GM23248 (cell line): ENCODE measurements at regions not wholly inside any gene's neighbourhood (a gene's known extent, or its start where the extent isn't known, plus 50 kb on each side); places are given as distances from the start of the nearest gene placed in this dataset.

Experiments
- DNase-seq: peaks from one replicate; pipeline ENCODE4 v3.0.0-alpha.2; 2015
- H2AFZ ChIP-seq: fragments of 200-600 bp; sonication (generic); 2 replicates; pipeline ENCODE4 v1.6.1; 2016; ENCODE audit warnings: antibody characterized with exemption
- H3F3A ChIP-seq: fragments of 200-600 bp; sonication (generic); 2 replicates; pipeline ENCODE4 v1.6.1; 2016; ENCODE audit warnings: mild to moderate bottlenecking, antibody characterized with exemption, mixed run types; ENCODE audit not compliant: insufficient read depth
- H3K27ac ChIP-seq: fragments of 200-600 bp; sonication (generic); 2 replicates; pipeline ENCODE4 v1.5.1; 2016; ENCODE audit warnings: mild to moderate bottlenecking
- H3K27me3 ChIP-seq: fragments of 200-600 bp; sonication (generic); replicated peaks from 2 replicates; pipeline ENCODE4 v1.6.1; 2016; ENCODE audit warnings: mild to moderate bottlenecking; ENCODE audit not compliant: insufficient read depth
- H3K36me3 ChIP-seq: fragments of 200-600 bp; sonication (generic); 2 replicates; pipeline ENCODE4 v1.6.1; 2016; ENCODE audit warnings: low read depth, mild to moderate bottlenecking
- H3K4me1 ChIP-seq: fragments of 200-600 bp; sonication (generic); 2 replicates; pipeline ENCODE4 v1.6.1; 2016; ENCODE audit warnings: mild to moderate bottlenecking; ENCODE audit not compliant: insufficient read depth
- H3K4me2 ChIP-seq: fragments of 200-600 bp; sonication (generic); one replicate; pipeline ENCODE4 v1.6.1; 2016; ENCODE audit warnings: mild to moderate bottlenecking; ENCODE audit not compliant: unreplicated experiment
- H3K4me3 ChIP-seq: fragments of 200-600 bp; sonication (generic); 2 replicates; pipeline ENCODE4 v1.5.1; 2016; ENCODE audit warnings: mild to moderate bottlenecking
- H3K79me2 ChIP-seq: fragments of 200-600 bp; sonication (generic); 2 replicates; pipeline ENCODE4 v1.6.1; 2016; ENCODE audit warnings: mild to moderate bottlenecking; ENCODE audit not compliant: insufficient read depth
- H3K9ac ChIP-seq: fragments of 200-600 bp; sonication (generic); 2 replicates; pipeline ENCODE4 v1.6.1; 2016; ENCODE audit warnings: mild to moderate bottlenecking
- H3K9me2 ChIP-seq: fragments of 200-600 bp; sonication (generic); 2 replicates; pipeline ENCODE4 v1.6.1; 2016; ENCODE audit warnings: mixed run types, mild to moderate bottlenecking, moderate library complexity; ENCODE audit not compliant: insufficient read depth
- H3K9me3 ChIP-seq: fragments of 200-600 bp; sonication (generic); one replicate; pipeline ENCODE4 v1.6.1; 2017; ENCODE audit warnings: low read depth
- H4K20me1 ChIP-seq: fragments of 200-600 bp; sonication (generic); 2 replicates; pipeline ENCODE4 v1.6.0; 2016; ENCODE audit not compliant: insufficient read depth
- EZH2 ChIP-seq: fragments of 200-600 bp; sonication (generic); IDR thresholded peaks from 2 replicates; pipeline ENCODE4 v1.6.1; 2018; ENCODE audit warnings: antibody characterized with exemption, mild to moderate bottlenecking; ENCODE audit not compliant: insufficient read depth, poor library complexity, severe bottlenecking
- EZH2phosphoT487 ChIP-seq: fragments of 200-600 bp; sonication (generic); IDR thresholded peaks from 2 replicates; pipeline ENCODE4 v1.6.1; 2018; ENCODE audit warnings: antibody characterized with exemption, moderate library complexity, mild to moderate bottlenecking, low read depth; ENCODE audit not compliant: insufficient read depth
- WGBS, 2 experiments: methylation state at CpG; one replicate each; pipeline ENCODE4 v1.1.6; 2015 to 2017; ENCODE audit warnings: low lambda C conversion rate in 2 of 2, low coverage in 1 of 2; ENCODE audit errors: missing lambda C conversion rate in 2 of 2; 5-methylcytosine and 5-hydroxymethylcytosine counted together
- in situ Hi-C: fragments of 300-500 bp; cut with MboI; formaldehyde crosslinking; loops from 2 replicates; pipeline ENCODE4 v1.15.0; 2020

DNA sequence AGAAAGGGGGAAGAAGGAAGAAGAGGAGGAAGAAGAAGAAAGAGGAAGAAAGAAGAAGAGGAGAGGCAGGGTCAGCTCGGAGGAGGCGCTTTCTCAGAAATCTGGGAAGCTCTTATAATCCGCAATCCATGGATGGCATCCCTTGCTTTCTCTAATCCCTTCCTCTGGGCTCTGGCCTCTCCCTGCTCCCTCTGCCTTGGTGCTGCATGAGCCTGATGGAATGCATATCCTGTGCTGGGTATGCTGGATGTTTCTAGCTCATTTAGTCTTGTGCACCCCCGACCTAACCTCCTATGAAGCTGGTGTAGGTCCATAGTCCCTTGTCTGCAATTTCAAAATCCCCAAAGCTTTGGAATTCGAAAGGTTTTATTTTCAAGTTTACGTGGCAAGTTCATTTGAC, 94.2 kb upstream of the MYL2 start:
- H3K9me3 ChIP-seq: no peaks in the 10 kb centered on the region
- TF ChIP-seq EZH2phosphoT487 (no peak), EZH2 (no peak)
- H3K9ac ChIP-seq: no peak overlapping the region
- no peaks in the 10 kb centered on the region for H4K20me1 ChIP-seq
- no peaks in the 10 kb centered on the region for H3K36me3 ChIP-seq
- H2AFZ ChIP-seq: no peak overlapping the region
- no peaks in the 10 kb centered on the region for H3K4me1 ChIP-seq
- H3K79me2 ChIP-seq: no peaks in the 10 kb centered on the region
- H3K27me3 ChIP-seq: peaks cover 14% of the 10 kb centered on the region
- no peak overlapping the region for H3K27ac ChIP-seq
- no peak overlapping the region for H3K4me2 ChIP-seq
- no peak for DNase-seq
- H3K4me3 ChIP-seq: no peak overlapping the region
- H3K9me2 ChIP-seq: no peaks in the 10 kb centered on the region
- in situ Hi-C loops: no loop called here
- WGBS, 2 experiments: 48 to 55% methylated on average over 5 to 6 of the region's 6 CpGs
- H3F3A ChIP-seq: no peaks in the 10 kb centered on the region

DNA sequence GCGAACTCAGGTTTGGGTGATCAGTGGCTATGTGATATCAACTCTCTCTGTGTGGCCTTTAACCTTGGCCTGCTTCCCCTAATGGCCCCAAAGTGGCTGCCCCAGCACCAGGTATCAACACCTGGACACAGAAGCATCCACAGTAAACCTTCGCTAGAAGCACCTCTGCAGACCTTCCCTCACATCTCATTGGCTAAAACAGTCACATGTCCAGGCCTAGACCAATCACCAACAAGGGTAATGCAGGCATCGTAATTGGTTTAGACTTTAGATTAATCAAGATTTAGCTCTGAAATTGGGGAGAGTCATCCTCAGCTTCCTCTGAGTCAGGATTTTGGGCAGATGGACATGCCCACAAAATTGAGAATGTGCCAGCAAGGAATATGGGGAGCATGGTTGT, 92.5 kb upstream of the MYL2 start:
- in situ Hi-C loops: no loop called here
- WGBS, 2 experiments: 18 to 25% methylated on average over 3 of the region's 3 CpGs

DNA sequence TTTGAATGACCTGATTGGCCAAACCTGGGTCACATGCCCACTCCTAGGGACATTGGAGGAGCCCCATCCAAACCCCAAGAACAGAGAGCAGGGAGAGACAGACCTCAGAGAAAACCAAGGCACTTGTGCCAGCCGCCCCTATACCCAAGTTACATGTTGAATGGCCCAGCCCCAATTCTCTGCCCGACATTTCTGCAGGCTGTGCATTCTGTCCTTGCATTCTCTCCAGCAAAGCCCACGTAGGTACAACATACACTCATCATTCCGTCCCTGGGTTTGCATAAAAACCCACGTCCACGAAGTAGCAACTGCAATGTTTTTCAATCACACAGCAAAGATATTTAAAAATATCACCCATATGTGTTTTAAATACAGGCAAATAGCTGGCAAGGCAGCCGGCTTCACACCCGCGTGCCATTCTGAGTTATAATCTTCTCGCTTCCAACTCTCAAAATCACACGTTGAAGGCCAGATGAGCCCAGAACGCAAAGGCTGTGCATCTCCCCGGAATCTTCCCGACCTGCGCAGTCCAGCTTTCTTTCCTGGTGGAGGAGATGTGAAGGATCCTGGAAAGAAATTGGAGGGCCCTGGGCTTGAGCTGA, 91.7 kb upstream of the MYL2 start:
- H3K27me3 ChIP-seq: peaks cover 16% of the 10 kb centered on the region
- H3F3A ChIP-seq: no peaks in the 10 kb centered on the region
- H2AFZ ChIP-seq: no peak overlapping the region
- TF ChIP-seq EZH2phosphoT487 (no peak), EZH2 (no peak)
- no peak overlapping the region for H3K27ac ChIP-seq
- H3K9me3 ChIP-seq: no peaks in the 10 kb centered on the region
- H3K4me2 ChIP-seq: no peak overlapping the region
- in situ Hi-C loops: no loop called here
- no peaks in the 10 kb centered on the region for H3K36me3 ChIP-seq
- H3K4me1 ChIP-seq: no peaks in the 10 kb centered on the region
- H3K79me2 ChIP-seq: no peaks in the 10 kb centered on the region
- H3K9me2 ChIP-seq: no peaks in the 10 kb centered on the region
- H4K20me1 ChIP-seq: no peaks in the 10 kb centered on the region
- H3K9ac ChIP-seq: no peak overlapping the region
- 52 to 58% methylated on average over 15 of the region's 15 CpGs for WGBS, 2 experiments
- no peak overlapping the region for H3K4me3 ChIP-seq
- DNase-seq: no peak

More for the DNA sequence above, 92.5 kb upstream of the MYL2 start:
- DNase-seq: no peak
- Histone ChIP-seq H3K4me2 (no peak overlapping the region), H3K9me3 (no peaks in the 10 kb centered on the region), H3K4me1 (no peaks in the 10 kb centered on the region), H3F3A (no peaks in the 10 kb centered on the region), H3K27ac (no peak overlapping the region), H3K36me3 (no peaks in the 10 kb centered on the region), H3K4me3 (no peak overlapping the region), H3K27me3 (peaks cover 16% of the 10 kb centered on the region), H4K20me1 (no peaks in the 10 kb centered on the region), H3K79me2 (no peaks in the 10 kb centered on the region), H2AFZ (no peak overlapping the region), H3K9me2 (no peaks in the 10 kb centered on the region), H3K9ac (no peak overlapping the region)
- TF ChIP-seq EZH2 (no peak), EZH2phosphoT487 (no peak)

DNA sequence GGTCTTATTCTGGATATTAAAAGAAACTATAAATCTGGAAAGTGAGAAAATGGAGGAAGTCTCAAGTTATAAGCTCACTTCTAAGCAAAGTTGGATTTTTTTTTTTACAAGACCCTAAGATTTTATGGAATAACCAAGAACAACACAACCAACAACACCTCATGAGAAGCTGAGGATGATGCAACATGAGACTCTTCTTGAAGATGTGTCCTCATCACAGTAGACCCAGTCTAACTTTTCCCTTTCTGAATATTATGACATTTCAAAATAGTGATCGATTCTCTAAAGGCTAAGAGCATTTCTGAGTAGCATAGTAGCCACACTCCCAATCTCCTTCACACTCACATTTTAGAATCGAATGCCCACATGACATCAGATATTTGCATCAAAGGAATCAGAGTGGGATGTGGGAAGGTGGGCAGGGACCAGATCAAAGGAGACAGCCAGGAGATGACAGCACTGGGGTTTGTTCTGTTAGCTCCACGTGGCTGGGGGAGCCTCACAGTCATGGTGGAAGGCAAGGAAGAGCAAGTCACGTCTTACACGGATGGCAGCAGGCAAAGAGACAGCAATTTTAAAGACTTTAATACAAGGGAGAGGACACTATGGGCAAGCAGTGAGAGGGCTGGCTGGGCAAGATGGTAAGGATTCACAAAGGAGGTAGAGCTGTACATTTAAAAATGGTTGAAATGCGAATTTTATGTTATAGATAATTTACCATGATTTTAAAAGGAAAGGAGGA, 90.7 kb upstream of the MYL2 start:
- Histone ChIP-seq H3K36me3 (no peaks in the 10 kb centered on the region), H3K9me2 (no peaks in the 10 kb centered on the region), H3K4me3 (no peak overlapping the region), H3K9ac (no peak overlapping the region), H2AFZ (no peak overlapping the region), H4K20me1 (no peaks in the 10 kb centered on the region), H3K4me1 (no peaks in the 10 kb centered on the region), H3K27ac (no peak overlapping the region), H3K79me2 (no peaks in the 10 kb centered on the region), H3K9me3 (no peaks in the 10 kb centered on the region), H3F3A (no peaks in the 10 kb centered on the region), H3K4me2 (no peak overlapping the region), H3K27me3 (peaks cover 16% of the 10 kb centered on the region)
- TF ChIP-seq EZH2 (no peak), EZH2phosphoT487 (no peak)
- 22 to 28% methylated on average over 6 of the region's 6 CpGs for WGBS, 2 experiments
- in situ Hi-C loops: no loop called here
- no peak for DNase-seq
